ENCODE measurements at regions not wholly inside any gene's neighbourhood (a gene's known extent, or its start where the extent isn't known, plus 50 kb on each side); places are given as distances from the start of the nearest gene placed in this dataset.
"Not testable (repeated sequence)": the region's sequence is repeated elsewhere in the genome, so short reads cannot be mapped to it uniquely, and the experiment has no call there.

DNA sequence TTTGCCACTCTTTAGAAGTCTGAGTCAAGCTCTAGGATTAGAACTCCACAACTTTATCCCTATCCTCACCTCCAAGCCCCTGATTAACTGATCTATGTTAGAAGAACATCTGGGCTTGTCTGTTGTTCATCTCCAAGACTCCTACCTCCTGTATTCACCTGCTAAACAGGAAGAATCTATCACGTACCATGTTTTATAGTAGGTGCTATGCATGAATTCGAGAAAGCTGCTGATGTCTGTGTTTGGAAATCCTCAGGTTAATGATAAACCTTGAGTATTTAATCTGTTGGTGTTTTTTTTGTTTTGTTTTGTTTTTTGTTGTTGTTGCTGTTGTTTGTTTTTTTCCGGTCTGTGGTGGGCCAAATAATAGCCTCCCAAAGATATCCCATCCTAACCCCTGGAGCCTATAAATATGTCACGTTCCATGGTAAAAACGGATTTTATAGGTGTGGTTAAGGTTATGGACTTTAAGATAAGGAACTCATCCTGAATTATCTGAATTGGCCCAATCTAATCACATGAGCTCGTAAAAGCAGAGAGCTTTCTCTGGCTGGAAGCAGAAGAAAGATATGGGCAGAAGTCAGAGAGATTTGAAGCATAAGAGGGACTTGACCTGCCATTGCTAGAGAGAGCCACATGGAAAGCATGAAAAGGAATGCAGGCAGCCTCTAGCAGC lies 101.2 kb upstream of the DUSP21 start:
- no peaks in the 10 kb centered on the region for H3K9me2 ChIP-seq (ENCODE audit: insufficient read depth)
- H3K27me3 ChIP-seq (ENCODE audit: insufficient read depth, low read length): no peaks in the 10 kb centered on the region
- no peak for DNase-seq (ENCODE audit: low read depth, low spot score)
- no peak overlapping the region for H3K9ac ChIP-seq (ENCODE audit: low read length)
- no peak overlapping the region for H3K4me2 ChIP-seq (ENCODE audit: low read length)
- TF ChIP-seq JUND (IDR thresholded peaks at IDR 0.05) (no peak), CTCF (IDR thresholded peaks at IDR 0.05 in 2 of 3, conservative IDR thresholded peaks at IDR 0.05 in 1 of 3; ENCODE audit: borderline replicate concordance in 1 of 3, insufficient read depth in 1 of 3, low read depth in 2 of 3, low read length in 2 of 3) (no peak), ZNF274 (IDR thresholded peaks at IDR 0.05; ENCODE audit: low read depth, low read length) (no peak), EGR1 (IDR thresholded peaks at IDR 0.05; ENCODE audit: low read depth) (no peak), CBX3 (IDR thresholded peaks at IDR 0.05; ENCODE audit: low read depth) (no peak), ATF3 (IDR thresholded peaks at IDR 0.05) (no peak), POLR2A (IDR thresholded peaks at IDR 0.05; ENCODE audit: borderline replicate concordance, extremely low read depth, insufficient read depth, insufficient read length) (no peak)
- TF ChIP-seq, protein P1, sequence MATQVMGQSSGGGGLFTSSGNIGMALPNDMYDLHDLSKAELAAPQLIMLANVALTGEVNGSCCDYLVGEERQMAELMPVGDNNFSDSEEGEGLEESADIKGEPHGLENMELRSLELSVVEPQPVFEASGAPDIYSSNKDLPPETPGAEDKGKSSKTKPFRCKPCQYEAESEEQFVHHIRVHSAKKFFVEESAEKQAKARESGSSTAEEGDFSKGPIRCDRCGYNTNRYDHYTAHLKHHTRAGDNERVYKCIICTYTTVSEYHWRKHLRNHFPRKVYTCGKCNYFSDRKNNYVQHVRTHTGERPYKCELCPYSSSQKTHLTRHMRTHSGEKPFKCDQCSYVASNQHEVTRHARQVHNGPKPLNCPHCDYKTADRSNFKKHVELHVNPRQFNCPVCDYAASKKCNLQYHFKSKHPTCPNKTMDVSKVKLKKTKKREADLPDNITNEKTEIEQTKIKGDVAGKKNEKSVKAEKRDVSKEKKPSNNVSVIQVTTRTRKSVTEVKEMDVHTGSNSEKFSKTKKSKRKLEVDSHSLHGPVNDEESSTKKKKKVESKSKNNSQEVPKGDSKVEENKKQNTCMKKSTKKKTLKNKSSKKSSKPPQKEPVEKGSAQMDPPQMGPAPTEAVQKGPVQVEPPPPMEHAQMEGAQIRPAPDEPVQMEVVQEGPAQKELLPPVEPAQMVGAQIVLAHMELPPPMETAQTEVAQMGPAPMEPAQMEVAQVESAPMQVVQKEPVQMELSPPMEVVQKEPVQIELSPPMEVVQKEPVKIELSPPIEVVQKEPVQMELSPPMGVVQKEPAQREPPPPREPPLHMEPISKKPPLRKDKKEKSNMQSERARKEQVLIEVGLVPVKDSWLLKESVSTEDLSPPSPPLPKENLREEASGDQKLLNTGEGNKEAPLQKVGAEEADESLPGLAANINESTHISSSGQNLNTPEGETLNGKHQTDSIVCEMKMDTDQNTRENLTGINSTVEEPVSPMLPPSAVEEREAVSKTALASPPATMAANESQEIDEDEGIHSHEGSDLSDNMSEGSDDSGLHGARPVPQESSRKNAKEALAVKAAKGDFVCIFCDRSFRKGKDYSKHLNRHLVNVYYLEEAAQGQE (IDR thresholded peaks at IDR 0.05; ENCODE audit: low read depth): no peak
- intact Hi-C loops (cut with micrococcal nuclease): no loop called here
- H4K20me1 ChIP-seq (ENCODE audit: insufficient read depth): no peaks in the 10 kb centered on the region
- no peaks in the 10 kb centered on the region for H3K9me3 ChIP-seq (ENCODE audit: control insufficient read depth in 1 of 2, insufficient read depth in 1 of 2, low read depth in 1 of 2, low read length in 2 of 2)
- ChIA-PET POLR2A (no interaction called here), CTCF (no interaction called here), RAD21 (ENCODE audit: low non-redundant PET in 1 of 2, low total read pairs in 2 of 2, uncharacterized antibody in 2 of 2, unreplicated experiment in 2 of 2) (no interaction called here)
- H3K36me3 ChIP-seq (ENCODE audit: control insufficient read depth in 1 of 2, insufficient read depth in 2 of 2, low read length in 2 of 2): no peaks in the 10 kb centered on the region
- no peak overlapping the region for H2AFZ ChIP-seq (ENCODE audit: low read depth, low read length, poor library complexity, severe bottlenecking)
- no peaks in the 10 kb centered on the region for H3K79me2 ChIP-seq (ENCODE audit: insufficient read depth, low read length)
- H3K27ac ChIP-seq (ENCODE audit: low read depth, low read length): no peak overlapping the region
- no TSS peak for BruUV-seq (replicated peaks)
- no peaks in the 10 kb centered on the region for H3K4me1 ChIP-seq (ENCODE audit: control insufficient read depth in 1 of 2, insufficient read depth in 2 of 2, low read length in 2 of 2)
- ATAC-seq: no peak
- H3K4me3 ChIP-seq (replicated peaks in 1 of 2; ENCODE audit: low read depth in 1 of 2, low read length in 2 of 2): no peak overlapping the region

GRCh38 chrX:44741859-44742258 lies 102.0 kb upstream of the DUSP21 start:
- H3K9me3 ChIP-seq (ENCODE audit: control insufficient read depth in 1 of 2, insufficient read depth in 1 of 2, low read depth in 1 of 2, low read length in 2 of 2); H4K20me1 ChIP-seq (ENCODE audit: insufficient read depth); H3K9me2 ChIP-seq (ENCODE audit: insufficient read depth); H3K9ac ChIP-seq (ENCODE audit: low read length); BruUV-seq (replicated peaks); H3K27ac ChIP-seq (ENCODE audit: low read depth, low read length); H3K4me3 ChIP-seq (replicated peaks in 1 of 2; ENCODE audit: low read depth in 1 of 2, low read length in 2 of 2); POLR2A ChIA-PET; RAD21 ChIA-PET (ENCODE audit: low non-redundant PET in 1 of 2, low total read pairs in 2 of 2, uncharacterized antibody in 2 of 2, unreplicated experiment in 2 of 2); H3K4me2 ChIP-seq (ENCODE audit: low read length); H3K4me1 ChIP-seq (ENCODE audit: control insufficient read depth in 1 of 2, insufficient read depth in 2 of 2, low read length in 2 of 2); DNase-seq (ENCODE audit: low read depth, low spot score); intact Hi-C loops (cut with micrococcal nuclease); ATAC-seq; CTCF ChIA-PET; H3K27me3 ChIP-seq (ENCODE audit: insufficient read depth, low read length); H3K36me3 ChIP-seq (ENCODE audit: control insufficient read depth in 1 of 2, insufficient read depth in 2 of 2, low read length in 2 of 2); H2AFZ ChIP-seq (ENCODE audit: low read depth, low read length, poor library complexity, severe bottlenecking); H3K79me2 ChIP-seq (ENCODE audit: insufficient read depth, low read length): not testable (repeated sequence)

- RAD21 ChIA-PET (ENCODE audit: low non-redundant PET in 1 of 2, low total read pairs in 2 of 2, uncharacterized antibody in 2 of 2, unreplicated experiment in 2 of 2); H3K4me1 ChIP-seq (ENCODE audit: control insufficient read depth in 1 of 2, insufficient read depth in 2 of 2, low read length in 2 of 2); H3K4me3 ChIP-seq (replicated peaks in 1 of 2; ENCODE audit: low read depth in 1 of 2, low read length in 2 of 2); H3K27ac ChIP-seq (ENCODE audit: low read depth, low read length); H3K36me3 ChIP-seq (ENCODE audit: control insufficient read depth in 1 of 2, insufficient read depth in 2 of 2, low read length in 2 of 2); H3K79me2 ChIP-seq (ENCODE audit: insufficient read depth, low read length); POLR2A ChIA-PET; H3K9me2 ChIP-seq (ENCODE audit: insufficient read depth); intact Hi-C loops (cut with micrococcal nuclease); CTCF ChIA-PET; H3K4me2 ChIP-seq (ENCODE audit: low read length); H2AFZ ChIP-seq (ENCODE audit: low read depth, low read length, poor library complexity, severe bottlenecking); H4K20me1 ChIP-seq (ENCODE audit: insufficient read depth); H3K27me3 ChIP-seq (ENCODE audit: insufficient read depth, low read length); H3K9ac ChIP-seq (ENCODE audit: low read length); BruUV-seq (replicated peaks); DNase-seq (ENCODE audit: low read depth, low spot score); ATAC-seq; H3K9me3 ChIP-seq (ENCODE audit: control insufficient read depth in 1 of 2, insufficient read depth in 1 of 2, low read depth in 1 of 2, low read length in 2 of 2): not testable (repeated sequence)
Observed at GRCh38 chrX:44741458-44741857, 102.4 kb upstream of the DUSP21 start.
